ENCODE measurements at regions not wholly inside any gene's neighbourhood (a gene's known extent, or its start where the extent isn't known, plus 50 kb on each side); places are given as distances from the start of the nearest gene placed in this dataset.

GRCh38 chr9:88891040-88891439 lies 100.2 kb upstream of the S1PR3 start:
- intact Hi-C loops (cut with micrococcal nuclease; ENCODE audit: unreplicated experiment) (no loop called here), in situ Hi-C loops (cut with HindIII; ENCODE audit: low pct_unique_long_range_greater_than_20kb, low sequenced_read_pairs) (no loop called here)
- H3K27ac ChIP-seq (ENCODE audit: low read length): no peak overlapping the region
- H3K36me3 ChIP-seq (ENCODE audit: control insufficient read depth, insufficient read depth, low read length): no peaks in the 10 kb centered on the region
- no peak overlapping the region for H3K4me3 ChIP-seq (ENCODE audit: low read depth in 2 of 2, low read length in 2 of 2)
- ChIA-PET POLR2A (no interaction called here), CTCF (no interaction called here)
- H3K27me3 ChIP-seq (ENCODE audit: control insufficient read depth, insufficient read depth, low read length): no peaks in the 10 kb centered on the region
- no peaks in the 10 kb centered on the region for H3K9me3 ChIP-seq (ENCODE audit: control insufficient read depth, insufficient read depth, low read depth, low read length)
- BruUV-seq (replicated peaks): no TSS peak
- DNase-seq (ENCODE audit: low read depth, low spot score): no peak
- ATAC-seq: no peak
- no peaks in the 10 kb centered on the region for H3K4me1 ChIP-seq (ENCODE audit: control insufficient read depth, insufficient read depth, low read length)
- TF ChIP-seq TCF7L2 (IDR thresholded peaks at IDR 0.05; ENCODE audit: low read depth, low read length): no peak
- TF ChIP-seq SIN3A (IDR thresholded peaks at IDR 0.05; ENCODE audit: borderline replicate concordance, insufficient read depth, low read depth, low read length): no peak
- TF ChIP-seq POLR2AphosphoS5 (IDR thresholded peaks at IDR 0.05; ENCODE audit: low read depth, low read length): no peak
- no peak for TF ChIP-seq REST (IDR thresholded peaks at IDR 0.05; ENCODE audit: insufficient read depth in 1 of 2, low read depth in 2 of 2, low read length in 1 of 2)
- TF ChIP-seq CTCF (IDR thresholded peaks at IDR 0.05): no peak

GRCh38 chr9:88892724-88893123 lies 98.5 kb upstream of the S1PR3 start:
- TF ChIP-seq TCF7L2 (IDR thresholded peaks at IDR 0.05; ENCODE audit: low read depth, low read length) (no peak), CTCF (IDR thresholded peaks at IDR 0.05) (no peak), SIN3A (IDR thresholded peaks at IDR 0.05; ENCODE audit: borderline replicate concordance, insufficient read depth, low read depth, low read length) (no peak), POLR2AphosphoS5 (IDR thresholded peaks at IDR 0.05; ENCODE audit: low read depth, low read length) (no peak), REST (IDR thresholded peaks at IDR 0.05; ENCODE audit: insufficient read depth in 1 of 2, low read depth in 2 of 2, low read length in 1 of 2) (no peak)
- ChIA-PET CTCF (no interaction called here), POLR2A (no interaction called here)
- BruUV-seq (replicated peaks): no TSS peak
- no peaks in the 10 kb centered on the region for H3K4me1 ChIP-seq (ENCODE audit: control insufficient read depth, insufficient read depth, low read length)
- in situ Hi-C loops (cut with HindIII; ENCODE audit: low pct_unique_long_range_greater_than_20kb, low sequenced_read_pairs): no loop called here
- H3K9me3 ChIP-seq (ENCODE audit: control insufficient read depth, insufficient read depth, low read depth, low read length): no peaks in the 10 kb centered on the region
- intact Hi-C loops (cut with micrococcal nuclease; ENCODE audit: unreplicated experiment): no loop called here
- no peak overlapping the region for H3K27ac ChIP-seq (ENCODE audit: low read length)
- DNase-seq (ENCODE audit: low read depth, low spot score) (no peak), ATAC-seq (no peak)
- H3K36me3 ChIP-seq (ENCODE audit: control insufficient read depth, insufficient read depth, low read length): no peaks in the 10 kb centered on the region
- no peak overlapping the region for H3K4me3 ChIP-seq (ENCODE audit: low read depth in 2 of 2, low read length in 2 of 2)
- H3K27me3 ChIP-seq (ENCODE audit: control insufficient read depth, insufficient read depth, low read length): no peaks in the 10 kb centered on the region
